A172 (cell line): ENCODE measurements at regions not wholly inside any gene's neighbourhood (a gene's known extent, or its start where the extent isn't known, plus 50 kb on each side); places are given as distances from the start of the nearest gene placed in this dataset.

Experiments
- DNase-seq: peaks from one replicate; pipeline ENCODE4 v3.0.0-alpha.2; 2015; ENCODE audit warnings: low spot score

DNA sequence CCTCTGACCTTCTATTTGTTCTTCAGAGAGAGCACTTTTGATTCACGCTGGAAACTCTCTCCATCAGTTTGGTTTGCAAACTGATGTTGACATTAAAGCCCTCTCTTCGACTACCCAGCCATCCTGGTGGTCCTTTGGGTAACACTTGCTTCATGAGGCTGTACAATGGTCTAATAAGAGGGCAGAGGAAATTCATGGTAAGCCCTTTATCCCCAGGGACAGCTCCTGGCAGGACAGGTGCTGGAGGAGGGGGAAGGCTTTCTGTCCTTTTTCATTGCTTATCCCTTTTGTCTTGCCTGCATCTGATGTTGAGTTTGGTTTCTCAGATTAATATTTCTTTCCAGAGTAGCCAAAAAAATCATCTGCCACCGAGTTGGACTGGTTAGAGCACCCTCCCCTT, 52.1 kb upstream of the CD93 start:
- no peak for DNase-seq

DNA sequence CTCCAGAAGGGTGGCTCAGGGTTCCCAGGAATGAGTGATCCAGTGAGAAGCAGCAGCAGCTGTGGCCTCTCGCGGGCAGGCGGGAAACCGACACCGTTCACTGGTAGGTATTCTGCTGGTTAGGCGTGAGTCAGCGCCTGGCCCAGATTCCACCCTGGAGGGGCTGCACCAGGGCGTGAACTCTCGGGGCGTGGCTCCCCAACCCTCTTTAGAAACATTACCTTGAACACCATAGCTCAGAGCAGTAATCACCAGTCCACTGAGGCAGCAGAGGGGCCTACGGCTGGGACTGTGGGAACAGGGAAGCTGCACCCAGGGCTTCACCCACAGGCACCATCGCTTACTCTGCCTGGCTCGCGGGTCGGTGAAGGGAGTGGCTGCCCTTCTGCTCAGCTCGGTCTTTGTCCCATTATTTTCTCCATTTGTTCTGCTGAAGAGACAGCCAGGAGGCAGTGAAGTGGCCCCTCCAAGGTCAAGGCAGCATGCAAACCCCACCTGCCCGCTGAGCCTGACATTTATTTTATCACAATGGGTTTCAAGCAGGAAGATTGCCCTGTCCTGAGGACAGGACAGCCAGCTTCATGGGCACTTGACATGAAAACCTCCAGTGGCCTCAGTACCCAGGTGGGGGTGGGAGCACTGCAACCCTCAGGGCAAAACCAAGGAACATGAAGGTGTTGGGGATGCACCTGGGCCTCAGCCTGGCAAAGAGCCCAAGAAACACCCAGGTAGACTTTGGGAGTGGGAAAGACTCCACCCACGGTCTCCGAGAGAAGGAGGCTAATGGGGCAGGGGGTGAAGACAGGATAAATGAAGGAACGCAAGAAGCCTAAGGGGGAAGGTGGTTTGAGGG, 51.0 kb upstream of the CD93 start:
- no peak for DNase-seq

GRCh38 chr20:23135449-23136420, 49.6 kb upstream of the CD93 start:
- no peak for DNase-seq
